Colon (tissue), 2 donors: ENCODE measurements at regions not wholly inside any gene's neighbourhood (a gene's known extent, or its start where the extent isn't known, plus 50 kb on each side); places are given as distances from the start of the nearest gene placed in this dataset.
"Not testable (repeated sequence)": the region's sequence is repeated elsewhere in the genome, so short reads cannot be mapped to it uniquely, and the experiment has no call there.

Experiments used
- FAIRE-seq: peaks from 2 replicates; lab custom pipeline; 2012; peaks lifted over from hg19 to GRCh38; lab: Jason Lieb, UNC
- donor health status: control.
- donor health status: control.

GRCh38 chr6:141780296-141780695 lies 352.4 kb upstream of the GJE1 start:
- no peak for FAIRE-seq

- FAIRE-seq = peak; percentile 18
Measured at GRCh38 chr6:141764388-141764787, 368.3 kb upstream of the GJE1 start.

GRCh38 chr6:141758430-141758829 lies 374.3 kb upstream of the GJE1 start:
- FAIRE-seq = no peak

GRCh38 chr6:141753180-141753579 lies 379.5 kb upstream of the GJE1 start:
- no peak for FAIRE-seq

- no peak for FAIRE-seq
Measured at GRCh38 chr6:141752677-141753076, 380.0 kb upstream of the GJE1 start.

- FAIRE-seq = not testable (repeated sequence)
Measured at GRCh38 chr6:141746324-141746723, 386.4 kb upstream of the GJE1 start.

- FAIRE-seq = no peak
Measured at GRCh38 chr6:141744971-141745370, 387.8 kb upstream of the GJE1 start.

GRCh38 chr6:141744194-141744925 lies 388.4 kb upstream of the GJE1 start:
- FAIRE-seq = no peak

- no peak for FAIRE-seq
Measured at GRCh38 chr6:141736104-141736503, 396.6 kb upstream of the GJE1 start.

- no peak for FAIRE-seq
Measured at GRCh38 chr6:141735126-141735525, 397.6 kb upstream of the GJE1 start.

- FAIRE-seq = no peak
Measured at GRCh38 chr6:141734071-141734840, 398.5 kb upstream of the GJE1 start.

- FAIRE-seq = no peak
Measured at GRCh38 chr6:141729146-141729545, 403.6 kb upstream of the GJE1 start.

GRCh38 chr6:141728330-141728729 lies 404.4 kb upstream of the GJE1 start:
- no peak for FAIRE-seq

GRCh38 chr6:141726248-141726647 lies 406.5 kb upstream of the GJE1 start:
- FAIRE-seq = no peak

GRCh38 chr6:141724731-141725130 lies 408.0 kb upstream of the GJE1 start:
- no peak for FAIRE-seq

- no peak for FAIRE-seq
Measured at GRCh38 chr6:141719476-141719875, 413.2 kb upstream of the GJE1 start.

GRCh38 chr6:141705431-141705830 lies 427.3 kb upstream of the GJE1 start:
- no peak for FAIRE-seq

GRCh38 chr6:141704151-141704550 lies 428.6 kb upstream of the GJE1 start:
- no peak for FAIRE-seq

GRCh38 chr6:141701732-141702131 lies 431.0 kb upstream of the GJE1 start:
- no peak for FAIRE-seq

GRCh38 chr6:141700819-141701218 lies 431.9 kb upstream of the GJE1 start:
- FAIRE-seq = no peak

GRCh38 chr6:141688916-141689315 lies 443.8 kb upstream of the GJE1 start:
- no peak for FAIRE-seq

- no peak for FAIRE-seq
Measured at GRCh38 chr6:141685416-141685815, 447.3 kb upstream of the GJE1 start.

GRCh38 chr6:141682391-141682790 lies 450.3 kb upstream of the GJE1 start:
- no peak for FAIRE-seq
